Fibroblast of lung (primary cell): ENCODE measurements at regions not wholly inside any gene's neighbourhood (a gene's known extent, or its start where the extent isn't known, plus 50 kb on each side); places are given as distances from the start of the nearest gene placed in this dataset.

Experiments
- CTCF ChIP-seq, 2 donors: IDR thresholded peaks in 1 of 2; conservative IDR thresholded peaks in 1 of 2; 1 replicate in 1 of 2; 2 replicates in 1 of 2; pipeline ENCODE4 v1.5.1; 2011 to 2012; ENCODE audit warnings: low read length in 2 of 2, control low read depth in 1 of 2, inconsistent platforms in 1 of 2, low read depth in 1 of 2, mild to moderate bottlenecking in 1 of 2
- EZH2 ChIP-seq: IDR thresholded peaks from 2 replicates; pipeline ENCODE4 v1.5.1; 2012; ENCODE audit warnings: low read length, control low read depth, mild to moderate bottlenecking; ENCODE audit errors: missing control alignments

- TF ChIP-seq CTCF (conservative IDR thresholded peaks at IDR 0.05 in 1 of 2, IDR thresholded peaks at IDR 0.05 in 1 of 2; ENCODE audit: low read depth in 1 of 2, low read length in 2 of 2) (no peak), EZH2 (no peak)
Measured at GRCh38 chr6:112787371-112787770, 440.2 kb downstream of the RFPL4B start.
